Coronary artery (tissue), 2 donors: ENCODE measurements at regions not wholly inside any gene's neighbourhood (a gene's known extent, or its start where the extent isn't known, plus 50 kb on each side); places are given as distances from the start of the nearest gene placed in this dataset.

Source experiments
- DNase-seq: peaks from one replicate; pipeline ENCODE4 v3.0.0-alpha.2; 2017; ENCODE audit warnings: low spot score
- H3K27ac ChIP-seq, 2 donors: fragments of 200-600 bp; sonication (generic); one replicate each; pipeline ENCODE4 v1.5.1; 2016 to 2019
- H3K4me3 ChIP-seq: fragments of 200-600 bp; sonication (generic); 2 replicates; pipeline ENCODE4 v1.5.1; 2016; ENCODE audit warnings: mild to moderate bottlenecking, moderate library complexity
- TF ChIP-seq, protein P1 (sequence below): fragments of 200-600 bp; sonication (generic); IDR thresholded peaks from one replicate; pipeline ENCODE4 v1.5.1; 2019; ENCODE audit warnings: antibody characterized with exemption

DNA sequence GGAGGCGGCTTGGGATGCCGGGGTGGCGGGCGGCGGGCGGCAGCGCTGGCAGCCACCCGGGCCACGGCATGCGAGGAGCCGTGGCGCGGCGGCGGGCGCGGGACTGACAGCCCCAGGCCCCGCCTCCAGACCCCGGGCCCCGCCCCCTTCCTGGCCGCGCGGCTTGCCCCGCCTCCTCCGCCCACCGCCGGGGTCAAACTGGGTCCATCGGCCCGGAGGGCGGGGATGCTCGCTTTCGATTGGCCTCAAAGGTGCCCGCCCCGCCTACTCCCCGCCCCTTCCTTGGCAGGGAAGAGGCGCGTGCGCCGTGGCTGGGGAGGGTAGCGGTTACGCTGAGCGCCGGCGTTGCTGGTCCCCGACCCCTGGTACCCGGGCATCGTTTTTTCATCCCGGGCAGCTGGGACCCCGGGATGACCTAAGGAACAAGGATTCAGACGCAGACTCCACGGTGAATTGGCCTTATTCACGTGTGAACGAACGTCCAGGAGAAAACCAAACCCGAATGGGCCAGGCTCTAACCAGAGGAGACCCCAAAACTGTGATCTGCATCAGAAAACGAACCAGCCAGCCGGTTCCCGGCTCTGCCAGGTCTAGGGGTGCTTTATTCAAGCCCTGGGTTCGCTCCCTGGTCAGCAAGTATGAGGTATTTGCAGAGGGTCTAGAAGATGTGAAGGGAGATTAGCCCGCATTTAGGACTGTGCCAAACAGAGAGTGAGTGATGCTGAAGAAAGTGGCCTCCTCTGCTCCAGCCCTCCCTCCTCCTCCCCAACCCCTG is 117.2 kb upstream of the GUCA2B start:
- peak overlapping the region; percentile 60 to 85 for H3K27ac ChIP-seq
- TF ChIP-seq, protein P1, sequence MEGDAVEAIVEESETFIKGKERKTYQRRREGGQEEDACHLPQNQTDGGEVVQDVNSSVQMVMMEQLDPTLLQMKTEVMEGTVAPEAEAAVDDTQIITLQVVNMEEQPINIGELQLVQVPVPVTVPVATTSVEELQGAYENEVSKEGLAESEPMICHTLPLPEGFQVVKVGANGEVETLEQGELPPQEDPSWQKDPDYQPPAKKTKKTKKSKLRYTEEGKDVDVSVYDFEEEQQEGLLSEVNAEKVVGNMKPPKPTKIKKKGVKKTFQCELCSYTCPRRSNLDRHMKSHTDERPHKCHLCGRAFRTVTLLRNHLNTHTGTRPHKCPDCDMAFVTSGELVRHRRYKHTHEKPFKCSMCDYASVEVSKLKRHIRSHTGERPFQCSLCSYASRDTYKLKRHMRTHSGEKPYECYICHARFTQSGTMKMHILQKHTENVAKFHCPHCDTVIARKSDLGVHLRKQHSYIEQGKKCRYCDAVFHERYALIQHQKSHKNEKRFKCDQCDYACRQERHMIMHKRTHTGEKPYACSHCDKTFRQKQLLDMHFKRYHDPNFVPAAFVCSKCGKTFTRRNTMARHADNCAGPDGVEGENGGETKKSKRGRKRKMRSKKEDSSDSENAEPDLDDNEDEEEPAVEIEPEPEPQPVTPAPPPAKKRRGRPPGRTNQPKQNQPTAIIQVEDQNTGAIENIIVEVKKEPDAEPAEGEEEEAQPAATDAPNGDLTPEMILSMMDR, result no peak

DNA sequence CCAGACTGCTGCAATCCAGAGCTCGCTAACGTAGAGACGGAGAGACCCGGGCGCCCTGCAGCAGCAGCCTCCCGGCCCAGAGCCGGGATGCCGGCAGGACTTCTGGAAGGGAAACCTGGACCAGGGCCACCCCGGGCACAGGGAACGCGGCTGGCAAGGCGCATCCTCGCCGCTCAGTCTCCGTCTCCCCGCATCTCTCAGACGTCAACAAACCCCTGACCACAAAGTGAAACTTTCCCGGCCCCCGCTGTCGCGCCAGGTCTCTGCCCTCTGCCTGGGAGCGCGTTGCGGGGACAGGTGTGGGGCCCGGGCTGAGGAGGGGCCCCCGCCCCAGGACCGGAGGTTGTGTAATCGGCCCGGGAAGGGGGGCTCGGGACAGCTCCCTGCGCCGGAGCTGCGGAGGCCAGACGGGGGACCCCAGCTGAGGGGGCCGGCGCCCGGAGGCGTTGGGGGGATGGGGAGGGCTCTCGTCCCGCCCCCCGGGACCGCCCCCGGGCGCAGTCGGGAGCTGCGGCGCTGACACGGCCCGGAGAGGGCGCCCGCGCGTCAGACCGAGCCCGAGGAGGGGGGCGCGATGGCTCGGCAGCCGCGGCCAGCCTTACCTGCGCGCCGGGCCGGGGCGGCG is 116.6 kb upstream of the HIVEP3 start:
- TF ChIP-seq, protein P1, result no peak
- H3K27ac ChIP-seq, result peak overlapping the region; percentile 60 to 85
- DNase-seq, result peak; percentile 78
- H3K4me3 ChIP-seq, result peak overlapping the region; percentile 94

More for the DNA sequence above, 117.2 kb upstream of the GUCA2B start:
- peak; percentile 96 for DNase-seq
- peak overlapping the region; percentile 94 for H3K4me3 ChIP-seq

DNA sequence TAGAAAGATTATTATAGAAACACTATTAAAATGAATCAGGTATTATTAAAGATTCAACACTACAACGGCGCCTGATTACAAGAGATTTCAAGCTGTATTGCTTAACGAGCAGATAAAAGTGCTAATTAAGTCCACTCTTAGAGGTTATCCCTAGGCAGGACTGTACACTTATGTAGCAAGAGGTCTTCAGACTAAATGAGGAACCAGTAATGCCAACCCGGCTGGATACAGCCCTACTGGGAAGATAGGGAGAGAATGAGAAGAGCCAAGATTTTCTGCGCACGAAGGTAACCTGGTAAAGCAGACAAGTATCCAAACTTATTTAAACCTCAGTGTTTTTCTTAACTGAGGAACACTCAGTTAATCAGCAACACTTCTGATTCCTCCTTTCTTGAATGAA is 115.7 kb upstream of the HIVEP3 start:
- TF ChIP-seq, protein P1, result no peak
- Histone ChIP-seq H3K4me3 (peak overlapping the region; percentile 94), H3K27ac (no peak overlapping the region)
- DNase-seq, result no peak

DNA sequence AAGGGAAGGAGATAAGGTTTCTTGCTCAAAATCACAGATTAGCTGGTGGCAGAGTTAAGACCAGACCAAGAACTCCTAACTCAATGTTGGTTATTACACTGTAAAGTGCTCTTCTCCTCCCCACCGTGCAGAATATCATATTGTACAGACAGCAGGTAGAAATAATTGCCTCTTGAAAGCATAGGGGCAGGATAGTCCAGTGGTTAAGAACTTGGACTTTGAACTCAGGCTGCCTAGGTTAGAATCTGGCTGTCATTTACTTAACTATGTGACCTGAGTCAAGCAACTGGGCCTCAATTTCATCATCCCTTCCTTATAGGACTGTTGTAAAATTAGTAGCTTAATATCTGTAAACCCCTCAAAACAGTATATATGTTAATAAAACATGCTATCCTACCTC is 114.9 kb upstream of the HIVEP3 start:
- Histone ChIP-seq H3K27ac (no peak overlapping the region), H3K4me3 (no peak overlapping the region)
- DNase-seq, result no peak
- TF ChIP-seq, protein P1, result no peak

DNA sequence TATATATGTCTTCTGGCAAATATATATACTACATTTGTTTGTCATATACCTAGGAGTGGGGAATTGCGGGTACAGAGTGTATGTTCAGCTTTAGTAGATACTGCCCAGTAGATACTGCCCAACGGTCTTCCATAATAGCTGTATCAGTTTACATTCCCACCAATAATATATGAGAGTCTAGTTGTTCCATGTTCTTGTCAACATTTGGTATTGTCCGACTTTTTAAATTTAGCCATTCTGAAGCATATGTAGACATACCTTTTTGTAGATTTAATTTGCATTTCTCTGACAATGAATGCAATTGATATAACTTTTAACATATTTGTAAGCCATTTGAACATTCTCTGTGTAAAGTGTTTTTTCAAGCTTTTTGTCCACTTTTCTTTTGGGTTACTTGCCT is 99.0 kb upstream of the HIVEP3 start:
- no peak for DNase-seq
- TF ChIP-seq, protein P1, result no peak
- Histone ChIP-seq H3K27ac (no peak overlapping the region), H3K4me3 (no peak overlapping the region)

DNA sequence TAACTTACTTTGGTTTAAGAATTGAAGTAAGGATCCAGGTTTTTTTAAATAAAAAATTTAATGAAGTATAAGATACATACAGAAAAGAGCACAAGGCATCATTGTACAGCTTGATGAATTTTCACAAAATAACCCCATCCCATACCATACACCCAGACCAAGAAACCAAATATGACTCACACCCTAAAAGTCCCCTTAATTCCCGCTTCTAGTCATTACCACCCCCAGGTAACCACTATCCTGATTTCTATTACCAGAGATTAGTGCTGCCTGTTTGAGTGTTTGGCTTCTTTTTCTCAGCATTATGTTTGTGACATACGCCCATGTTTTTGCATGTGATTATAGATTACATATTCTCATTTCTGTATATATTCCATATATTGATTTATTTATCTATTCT is 98.5 kb upstream of the HIVEP3 start:
- DNase-seq, result no peak
- H3K27ac ChIP-seq, result no peak overlapping the region
- TF ChIP-seq, protein P1, result no peak
- H3K4me3 ChIP-seq, result no peak overlapping the region

DNA sequence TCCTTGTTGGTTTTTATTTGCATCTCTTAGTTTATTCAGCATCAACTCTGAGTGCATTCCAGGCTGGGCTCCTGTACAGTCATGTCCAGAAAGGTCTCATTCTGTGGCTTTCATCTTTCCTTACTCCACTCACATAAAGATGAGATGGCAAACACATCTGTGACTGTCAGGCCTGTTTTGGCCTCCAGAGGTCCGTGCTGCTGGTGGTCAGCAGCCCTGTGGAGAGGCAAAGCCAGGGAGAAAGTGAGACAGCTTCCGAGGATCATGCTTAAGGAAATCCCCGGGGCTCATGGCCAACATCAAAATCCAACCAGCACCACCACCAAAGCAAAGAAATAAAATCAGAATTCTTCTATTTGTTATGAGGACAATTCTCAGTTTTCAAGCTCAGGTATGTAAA is 96.1 kb upstream of the HIVEP3 start:
- no peak for DNase-seq
- Histone ChIP-seq H3K27ac (no peak overlapping the region), H3K4me3 (no peak overlapping the region)
- TF ChIP-seq, protein P1, result no peak
